Astrocyte of the cerebellum (primary cell): ENCODE measurements at regions not wholly inside any gene's neighbourhood (a gene's known extent, or its start where the extent isn't known, plus 50 kb on each side); places are given as distances from the start of the nearest gene placed in this dataset.

Experiments used
- DNase-seq: peaks from one replicate; pipeline ENCODE4 v3.0.0-alpha.2; 2011; ENCODE audit warnings: low read depth
- H3K4me3 ChIP-seq: 2 replicates; pipeline ENCODE4 v1.5.1; 2011; ENCODE audit warnings: mild to moderate bottlenecking, low read depth, low read length, moderate library complexity
- in situ Hi-C: cut with HindIII; loops from 2 replicates; pipeline ENCODE4 v1.10.0; 2017; ENCODE audit warnings: low sequenced_read_pairs
- TF ChIP-seq, protein P1 (sequence below): IDR thresholded peaks from 2 replicates; pipeline ENCODE4 v1.5.1; 2012; ENCODE audit warnings: low read length, low read depth, moderate library complexity, mild to moderate bottlenecking; ENCODE audit errors: missing control alignments

DNA sequence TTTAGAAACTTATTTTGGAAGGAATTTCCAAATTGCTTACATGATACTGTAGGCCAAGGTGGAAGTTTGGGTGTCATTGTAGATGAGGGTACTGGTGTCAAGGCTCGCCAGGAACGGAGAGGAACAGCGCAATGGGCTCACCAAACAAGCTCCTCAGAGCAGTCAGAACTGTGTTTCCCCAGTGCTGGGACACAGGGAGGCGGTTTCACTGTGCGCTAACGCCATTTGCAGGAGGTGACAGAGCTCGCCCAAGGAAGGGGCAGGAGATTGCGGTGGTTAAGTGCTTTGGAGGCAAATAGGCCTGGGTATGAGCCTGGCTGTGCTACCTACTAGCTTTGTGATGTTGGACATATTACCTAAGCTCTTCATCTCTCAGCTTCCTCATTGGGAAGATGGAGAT lies 57.3 kb downstream of the HHEX start:
- no peak for DNase-seq
- in situ Hi-C loops: no loop called here
- H3K4me3 ChIP-seq: no peak overlapping the region
- TF ChIP-seq, protein P1, sequence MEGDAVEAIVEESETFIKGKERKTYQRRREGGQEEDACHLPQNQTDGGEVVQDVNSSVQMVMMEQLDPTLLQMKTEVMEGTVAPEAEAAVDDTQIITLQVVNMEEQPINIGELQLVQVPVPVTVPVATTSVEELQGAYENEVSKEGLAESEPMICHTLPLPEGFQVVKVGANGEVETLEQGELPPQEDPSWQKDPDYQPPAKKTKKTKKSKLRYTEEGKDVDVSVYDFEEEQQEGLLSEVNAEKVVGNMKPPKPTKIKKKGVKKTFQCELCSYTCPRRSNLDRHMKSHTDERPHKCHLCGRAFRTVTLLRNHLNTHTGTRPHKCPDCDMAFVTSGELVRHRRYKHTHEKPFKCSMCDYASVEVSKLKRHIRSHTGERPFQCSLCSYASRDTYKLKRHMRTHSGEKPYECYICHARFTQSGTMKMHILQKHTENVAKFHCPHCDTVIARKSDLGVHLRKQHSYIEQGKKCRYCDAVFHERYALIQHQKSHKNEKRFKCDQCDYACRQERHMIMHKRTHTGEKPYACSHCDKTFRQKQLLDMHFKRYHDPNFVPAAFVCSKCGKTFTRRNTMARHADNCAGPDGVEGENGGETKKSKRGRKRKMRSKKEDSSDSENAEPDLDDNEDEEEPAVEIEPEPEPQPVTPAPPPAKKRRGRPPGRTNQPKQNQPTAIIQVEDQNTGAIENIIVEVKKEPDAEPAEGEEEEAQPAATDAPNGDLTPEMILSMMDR: no peak

DNA sequence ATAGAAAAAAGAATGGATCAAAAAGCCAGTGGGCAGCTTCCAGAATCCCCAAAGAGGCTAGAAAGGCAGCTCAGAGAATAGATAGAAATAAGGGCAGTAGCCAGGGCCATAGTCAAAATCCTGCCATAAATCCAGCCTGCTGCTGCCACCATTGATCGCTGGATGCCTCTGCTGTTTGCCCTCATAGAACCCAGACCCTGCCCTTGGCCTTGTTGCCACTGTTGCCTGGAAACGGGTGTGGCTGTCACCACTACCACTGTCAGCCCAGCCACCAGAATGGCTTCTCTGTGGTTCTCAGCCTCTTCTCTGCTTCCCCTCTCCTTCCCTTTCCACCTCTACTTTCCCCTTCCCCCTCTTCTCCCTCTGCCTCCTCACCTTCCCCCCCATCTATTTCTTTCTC lies 57.8 kb downstream of the HHEX start:
- TF ChIP-seq, protein P1: no peak
- no peak for DNase-seq
- in situ Hi-C loops: no loop called here
- no peak overlapping the region for H3K4me3 ChIP-seq

DNA sequence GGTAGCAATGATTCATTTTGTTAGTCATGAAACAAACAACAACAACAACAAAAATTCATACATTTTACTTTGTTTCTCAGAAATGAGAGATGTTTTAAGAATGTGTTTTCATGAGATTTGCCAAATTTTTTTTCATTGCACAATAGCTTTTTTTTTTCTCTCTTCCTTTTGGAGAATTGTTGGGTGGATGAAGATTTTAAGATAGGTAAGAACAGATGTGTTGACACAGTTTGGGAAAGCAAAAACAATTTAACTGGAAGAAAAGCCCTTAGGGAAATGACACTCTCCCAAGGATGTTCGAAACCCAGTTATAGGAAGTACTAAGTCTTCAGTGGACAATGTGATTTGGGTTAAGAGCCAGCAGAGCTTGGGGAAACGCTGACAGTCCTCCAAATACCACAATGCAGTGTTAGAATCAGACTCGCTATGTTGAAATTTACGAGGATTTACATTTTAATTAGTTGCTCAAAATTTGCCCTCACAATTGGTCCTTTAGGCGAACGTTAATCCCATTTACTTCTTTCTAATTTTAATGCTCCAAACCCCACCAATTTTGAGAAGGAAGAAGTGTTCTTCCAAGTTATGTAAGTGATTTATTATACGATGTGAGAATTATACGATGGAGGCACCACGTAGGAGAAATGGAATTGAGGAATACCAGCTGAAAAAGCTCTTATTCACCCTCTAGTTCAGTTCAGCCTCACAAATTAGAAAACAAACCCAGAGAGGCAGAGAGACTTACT lies 61.2 kb downstream of the HHEX start:
- TF ChIP-seq, protein P1: no peak
- no peak for DNase-seq
- H3K4me3 ChIP-seq: no peak overlapping the region
- in situ Hi-C loops: no loop called here

DNA sequence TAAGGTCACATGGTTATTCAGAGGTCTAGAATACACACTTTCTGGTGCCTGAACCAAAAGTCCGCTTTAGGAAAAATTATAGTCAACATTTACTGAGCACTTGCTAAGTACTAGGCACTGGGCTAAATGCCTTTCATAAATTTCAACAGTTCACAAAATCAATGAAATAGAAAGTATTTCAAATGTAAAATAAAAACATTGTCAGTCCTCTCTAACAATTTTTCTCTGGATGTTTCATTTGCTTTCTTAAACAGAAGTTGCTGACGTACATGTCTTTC lies 61.7 kb downstream of the HHEX start:
- TF ChIP-seq, protein P1: no peak
- H3K4me3 ChIP-seq: no peak overlapping the region
- DNase-seq: no peak
- in situ Hi-C loops: no loop called here

DNA sequence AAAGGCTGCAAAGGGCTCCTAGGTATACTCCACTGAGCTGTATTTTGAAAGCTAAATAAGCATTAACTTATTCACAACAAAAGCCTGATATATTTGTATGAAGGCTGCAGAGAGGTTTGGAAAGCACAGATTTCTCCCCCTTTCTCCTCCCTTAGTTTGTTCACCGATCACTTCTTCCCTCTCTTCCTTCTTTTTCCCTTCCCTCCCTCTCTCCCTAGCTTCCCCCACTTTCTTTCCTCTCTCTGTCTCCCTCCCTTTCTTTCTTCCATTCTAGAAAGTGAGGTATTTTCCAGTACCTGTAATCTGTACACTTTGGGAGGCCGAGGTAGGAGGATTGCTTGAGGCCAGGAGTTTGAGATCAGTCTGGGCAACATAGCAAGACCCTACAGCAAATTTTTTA lies 62.1 kb downstream of the HHEX start:
- in situ Hi-C loops: no loop called here
- TF ChIP-seq, protein P1: no peak
- no peak overlapping the region for H3K4me3 ChIP-seq
- no peak for DNase-seq

DNA sequence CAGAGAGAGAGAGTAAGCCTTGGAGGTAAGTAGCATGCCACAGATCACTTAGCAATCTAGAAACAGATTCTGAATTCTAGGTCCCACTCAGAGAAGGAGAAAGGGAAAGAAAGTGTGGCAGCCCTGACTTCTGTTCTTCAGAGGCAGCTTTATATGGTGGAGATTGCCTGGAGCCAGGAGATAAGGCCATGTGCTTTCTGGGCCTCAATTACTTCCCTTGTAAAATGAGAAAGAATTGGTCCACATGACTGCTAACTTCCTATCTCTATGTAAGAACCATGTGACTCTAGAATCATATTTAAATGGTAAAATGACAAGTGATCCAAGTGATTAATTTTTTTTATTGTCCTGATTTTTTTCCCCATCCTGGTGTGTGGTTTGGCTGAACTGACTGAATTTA lies 64.1 kb downstream of the HHEX start:
- in situ Hi-C loops: no loop called here
- no peak for DNase-seq
- TF ChIP-seq, protein P1: no peak
- H3K4me3 ChIP-seq: no peak overlapping the region

DNA sequence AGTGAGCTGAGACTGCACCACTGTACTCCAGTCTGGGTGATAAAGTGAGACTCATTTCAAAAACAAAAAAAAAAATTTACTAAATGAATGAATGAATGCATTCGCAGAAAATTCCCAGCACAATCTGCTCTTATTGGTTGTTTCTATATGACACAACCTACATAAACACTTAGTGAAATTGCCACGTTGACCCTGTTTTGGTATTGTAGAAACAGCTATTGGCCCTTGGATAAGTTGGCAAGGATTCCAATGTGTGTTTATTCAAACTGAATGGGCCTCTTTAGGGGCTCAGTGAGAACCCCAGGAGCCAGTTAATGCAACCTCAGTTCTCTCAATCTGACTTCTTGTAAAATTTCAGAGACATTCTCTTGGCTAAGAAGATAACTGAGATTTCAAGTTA lies 66.0 kb downstream of the HHEX start:
- DNase-seq: no peak
- TF ChIP-seq, protein P1: no peak
- in situ Hi-C loops: no loop called here
- no peak overlapping the region for H3K4me3 ChIP-seq
